ENCODE measurements at regions not wholly inside any gene's neighbourhood (a gene's known extent, or its start where the extent isn't known, plus 50 kb on each side); places are given as distances from the start of the nearest gene placed in this dataset.

GRCh38 chr6:125528621-125529041 lies 220.8 kb upstream of the HEY2 start:
- TF ChIP-seq, protein P1, sequence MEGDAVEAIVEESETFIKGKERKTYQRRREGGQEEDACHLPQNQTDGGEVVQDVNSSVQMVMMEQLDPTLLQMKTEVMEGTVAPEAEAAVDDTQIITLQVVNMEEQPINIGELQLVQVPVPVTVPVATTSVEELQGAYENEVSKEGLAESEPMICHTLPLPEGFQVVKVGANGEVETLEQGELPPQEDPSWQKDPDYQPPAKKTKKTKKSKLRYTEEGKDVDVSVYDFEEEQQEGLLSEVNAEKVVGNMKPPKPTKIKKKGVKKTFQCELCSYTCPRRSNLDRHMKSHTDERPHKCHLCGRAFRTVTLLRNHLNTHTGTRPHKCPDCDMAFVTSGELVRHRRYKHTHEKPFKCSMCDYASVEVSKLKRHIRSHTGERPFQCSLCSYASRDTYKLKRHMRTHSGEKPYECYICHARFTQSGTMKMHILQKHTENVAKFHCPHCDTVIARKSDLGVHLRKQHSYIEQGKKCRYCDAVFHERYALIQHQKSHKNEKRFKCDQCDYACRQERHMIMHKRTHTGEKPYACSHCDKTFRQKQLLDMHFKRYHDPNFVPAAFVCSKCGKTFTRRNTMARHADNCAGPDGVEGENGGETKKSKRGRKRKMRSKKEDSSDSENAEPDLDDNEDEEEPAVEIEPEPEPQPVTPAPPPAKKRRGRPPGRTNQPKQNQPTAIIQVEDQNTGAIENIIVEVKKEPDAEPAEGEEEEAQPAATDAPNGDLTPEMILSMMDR (conservative IDR thresholded peaks at IDR 0.05; ENCODE audit: low read depth, low read length) = no peak
- TF ChIP-seq EZH2phosphoT487 (IDR thresholded peaks at IDR 0.05; ENCODE audit: borderline replicate concordance, low read length) (no peak), EZH2 (IDR thresholded peaks at IDR 0.05; ENCODE audit: low read length, unreplicated experiment) (no peak)

Measured in PC-3 (cell line).